Upper lobe of left lung (tissue), 4 donors: ENCODE measurements at regions not wholly inside any gene's neighbourhood (a gene's known extent, or its start where the extent isn't known, plus 50 kb on each side); places are given as distances from the start of the nearest gene placed in this dataset.

Source experiments
- POLR2A ChIP-seq, 4 donors: fragments of 450-650 bp; IDR thresholded peaks; one replicate each; pipeline ENCODE4 v1.5.1; 2016 to 2017; ENCODE audit warnings: antibody characterized with exemption in 4 of 4, mild to moderate bottlenecking in 2 of 4
- POLR2AphosphoS5 ChIP-seq, 2 donors: sonication (generic); formaldehyde crosslinking; IDR thresholded peaks; one replicate each; pipeline ENCODE4 v1.5.1; 2017; ENCODE audit warnings: antibody characterized with exemption in 2 of 2
- TF ChIP-seq, protein P1 (sequence below), 6 experiments: fragments of 450-650 bp in 4 of 6; fragments of 200-600 bp in 2 of 6; sonication (generic) in 2 of 6; IDR thresholded peaks; one replicate each; pipeline ENCODE4 v1.5.1; 2016 to 2019; ENCODE audit warnings: antibody characterized with exemption in 6 of 6

DNA sequence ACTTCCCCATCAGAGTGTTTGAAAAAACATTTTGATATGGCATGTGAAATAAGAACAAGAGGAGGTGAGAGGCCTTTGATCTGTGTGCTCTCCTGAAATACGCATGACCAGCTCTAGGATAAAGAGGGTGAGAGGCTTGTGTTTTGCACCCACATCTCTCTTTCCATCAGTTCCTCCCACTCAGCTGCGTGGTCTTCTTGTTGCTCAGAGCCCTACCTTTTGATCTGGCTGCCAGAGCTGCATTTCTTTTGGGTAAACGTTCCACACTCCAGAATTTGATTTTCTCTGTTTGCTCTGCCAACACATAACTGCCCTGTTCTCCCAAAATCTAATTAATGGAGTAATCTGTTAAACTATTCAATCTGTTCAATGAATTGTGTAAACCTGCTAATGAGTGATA lies 72.0 kb upstream of the FN1 start:
- TF ChIP-seq POLR2A (IDR thresholded peaks at IDR 0.05), result no peak
- no peak for TF ChIP-seq POLR2AphosphoS5 (IDR thresholded peaks at IDR 0.05)
- TF ChIP-seq, protein P1, sequence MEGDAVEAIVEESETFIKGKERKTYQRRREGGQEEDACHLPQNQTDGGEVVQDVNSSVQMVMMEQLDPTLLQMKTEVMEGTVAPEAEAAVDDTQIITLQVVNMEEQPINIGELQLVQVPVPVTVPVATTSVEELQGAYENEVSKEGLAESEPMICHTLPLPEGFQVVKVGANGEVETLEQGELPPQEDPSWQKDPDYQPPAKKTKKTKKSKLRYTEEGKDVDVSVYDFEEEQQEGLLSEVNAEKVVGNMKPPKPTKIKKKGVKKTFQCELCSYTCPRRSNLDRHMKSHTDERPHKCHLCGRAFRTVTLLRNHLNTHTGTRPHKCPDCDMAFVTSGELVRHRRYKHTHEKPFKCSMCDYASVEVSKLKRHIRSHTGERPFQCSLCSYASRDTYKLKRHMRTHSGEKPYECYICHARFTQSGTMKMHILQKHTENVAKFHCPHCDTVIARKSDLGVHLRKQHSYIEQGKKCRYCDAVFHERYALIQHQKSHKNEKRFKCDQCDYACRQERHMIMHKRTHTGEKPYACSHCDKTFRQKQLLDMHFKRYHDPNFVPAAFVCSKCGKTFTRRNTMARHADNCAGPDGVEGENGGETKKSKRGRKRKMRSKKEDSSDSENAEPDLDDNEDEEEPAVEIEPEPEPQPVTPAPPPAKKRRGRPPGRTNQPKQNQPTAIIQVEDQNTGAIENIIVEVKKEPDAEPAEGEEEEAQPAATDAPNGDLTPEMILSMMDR (IDR thresholded peaks at IDR 0.05), result no peak
